WTC11 (cell line): ENCODE measurements at regions not wholly inside any gene's neighbourhood (a gene's known extent, or its start where the extent isn't known, plus 50 kb on each side); places are given as distances from the start of the nearest gene placed in this dataset.

ENCODE experiments used
- ATAC-seq: fragments of 200-7000 bp; cut with Tn5 transposase; 2 replicates; pipeline ENCODE4 v1.10.0; 2021; ENCODE audit warnings: mild to moderate bottlenecking, moderate library complexity
- CTCF ChIA-PET: fragments of 300-600 bp; sonication (Branson Sonifier 250); formaldehyde crosslinking; loops from one replicate; lab custom pipeline; 2021; ENCODE audit warnings: antibody characterized with exemption; lab: Charles Lee
- POLR2A ChIA-PET: fragments of 350-600 bp; sonication (Branson Sonifier 250); formaldehyde crosslinking; loops from one replicate; lab custom pipeline; 2021; ENCODE audit warnings: antibody characterized with exemption; lab: Charles Lee
- DNase-seq: peaks from one replicate; pipeline ENCODE4 v3.0.0; 2021; ENCODE audit warnings: low spot score
- H3K27ac Mint-ChIP-seq: 2 replicates; pipeline ENCODE4 v1.8.0; 2021; ENCODE audit warnings: mixed read lengths
- H3K27me3 Mint-ChIP-seq: 2 replicates; pipeline ENCODE4 v1.8.0; 2021; ENCODE audit warnings: low read depth, mild to moderate bottlenecking, moderate library complexity, mixed read lengths
- H3K36me3 Mint-ChIP-seq: 2 replicates; pipeline ENCODE4 v1.8.0; 2021; ENCODE audit warnings: mixed read lengths
- H3K4me1 Mint-ChIP-seq: 2 replicates; pipeline ENCODE4 v1.8.0; 2022; ENCODE audit warnings: mixed read lengths
- H3K4me3 Mint-ChIP-seq: 2 replicates; pipeline ENCODE4 v1.8.0; 2021; ENCODE audit warnings: mild to moderate bottlenecking, moderate library complexity, mixed read lengths
- H3K9me3 Mint-ChIP-seq: 2 replicates; pipeline ENCODE4 v1.8.0; 2021; ENCODE audit warnings: mixed read lengths
- CREM ChIP-seq: sonication (generic); formaldehyde crosslinking; IDR thresholded peaks from 2 replicates; pipeline ENCODE4 v1.8.1; 2022; ENCODE audit warnings: mild to moderate bottlenecking, missing genetic modification reagents, moderate library complexity
- ETV6 ChIP-seq: sonication (generic); formaldehyde crosslinking; IDR thresholded peaks from 2 replicates; pipeline ENCODE4 v1.8.1; 2022; ENCODE audit warnings: mild to moderate bottlenecking, missing genetic modification reagents
- GTF2I ChIP-seq: fragments of 250-450 bp; sonication (Bioruptor Pico); conservative IDR thresholded peaks from 2 replicates; pipeline ENCODE4 v1.4.0; 2021; ENCODE audit warnings: mild to moderate bottlenecking
- JAZF1 ChIP-seq: fragments of 250-450 bp; sonication (Bioruptor Pico); IDR thresholded peaks from 2 replicates; pipeline ENCODE4 v1.9.0; 2021; ENCODE audit warnings: moderate library complexity, mild to moderate bottlenecking, inconsistent platforms
- JUN ChIP-seq: sonication (generic); formaldehyde crosslinking; IDR thresholded peaks from 2 replicates; pipeline ENCODE4 v1.8.0; 2023; ENCODE audit warnings: mild to moderate bottlenecking, missing genetic modification reagents
- MYBL2 ChIP-seq: sonication (generic); formaldehyde crosslinking; IDR thresholded peaks from 2 replicates; pipeline ENCODE4 v1.8.1; 2023; ENCODE audit warnings: mild to moderate bottlenecking, moderate library complexity, missing genetic modification reagents
- NR1H2 ChIP-seq: sonication (generic); formaldehyde crosslinking; IDR thresholded peaks from 2 replicates; pipeline ENCODE4 v1.9.0; 2021; ENCODE audit warnings: mild to moderate bottlenecking, moderate library complexity, missing genetic modification reagents
- NR2C2 ChIP-seq: sonication (generic); formaldehyde crosslinking; IDR thresholded peaks from 2 replicates; pipeline ENCODE4 v1.8.0; 2022; ENCODE audit warnings: mild to moderate bottlenecking, missing genetic modification reagents
- OVOL2 ChIP-seq: fragments of 250-450 bp; sonication (Bioruptor Pico); IDR thresholded peaks from 2 replicates; pipeline ENCODE4 v1.9.0; 2021; ENCODE audit warnings: mild to moderate bottlenecking, borderline replicate concordance
- PRRX2 ChIP-seq: fragments of 250-450 bp; sonication (Bioruptor Pico); IDR thresholded peaks from 2 replicates; pipeline ENCODE4 v1.8.0; 2021; ENCODE audit warnings: mild to moderate bottlenecking
- TP53 ChIP-seq: sonication (generic); formaldehyde crosslinking; IDR thresholded peaks from 2 replicates; pipeline ENCODE4 v1.8.1; 2023; ENCODE audit warnings: mild to moderate bottlenecking, missing genetic modification reagents
- ZNF317 ChIP-seq: sonication (generic); formaldehyde crosslinking; IDR thresholded peaks from 2 replicates; pipeline ENCODE4 v1.8.1; 2023; ENCODE audit warnings: low read depth, mild to moderate bottlenecking, moderate library complexity, missing genetic modification reagents, borderline replicate concordance
- ZNF423 ChIP-seq: fragments of 250-450 bp; sonication (Bioruptor Pico); IDR thresholded peaks from 2 replicates; pipeline ENCODE4 v2.1.2; 2022; ENCODE audit warnings: mild to moderate bottlenecking, moderate library complexity
- TF ChIP-seq, protein P1 (sequence below): sonication (generic); formaldehyde crosslinking; IDR thresholded peaks from 2 replicates; pipeline ENCODE4 v1.8.0; 2023; ENCODE audit warnings: missing genetic modification reagents
- TF ChIP-seq, protein P2 (sequence below): sonication (generic); formaldehyde crosslinking; IDR thresholded peaks from 2 replicates; pipeline ENCODE4 v1.8.0; 2023; ENCODE audit warnings: missing genetic modification reagents, mild to moderate bottlenecking, borderline replicate concordance
- TF ChIP-seq, protein P3 (sequence below): sonication (generic); formaldehyde crosslinking; IDR thresholded peaks from 2 replicates; pipeline ENCODE4 v1.8.0; 2022; ENCODE audit warnings: mild to moderate bottlenecking, missing genetic modification reagents
- TF ChIP-seq, protein P4 (sequence below): fragments of 250-450 bp; sonication (Bioruptor Pico); conservative IDR thresholded peaks from 2 replicates; pipeline ENCODE4 v1.9.0; 2021; ENCODE audit warnings: mild to moderate bottlenecking
- TF ChIP-seq, protein P5 (sequence below): fragments of 250-450 bp; sonication (Bioruptor Pico); IDR thresholded peaks from 2 replicates; pipeline ENCODE4 v1.9.0; 2021; ENCODE audit warnings: moderate library complexity, mild to moderate bottlenecking, inconsistent platforms, borderline replicate concordance
- TF ChIP-seq, protein P6 (sequence below): sonication (generic); formaldehyde crosslinking; IDR thresholded peaks from 2 replicates; pipeline ENCODE4 v1.8.1; 2023; ENCODE audit warnings: mild to moderate bottlenecking, missing genetic modification reagents, moderate library complexity
- TF ChIP-seq, protein P7 (sequence below): fragments of 200-600 bp; IDR thresholded peaks from 2 replicates; pipeline ENCODE4 v1.8.0; 2022; ENCODE audit warnings: antibody characterized with exemption
- TF ChIP-seq, protein P8 (sequence below): sonication (generic); formaldehyde crosslinking; IDR thresholded peaks from 2 replicates; pipeline ENCODE4 v1.8.1; 2023; ENCODE audit warnings: mild to moderate bottlenecking, missing genetic modification reagents

DNA sequence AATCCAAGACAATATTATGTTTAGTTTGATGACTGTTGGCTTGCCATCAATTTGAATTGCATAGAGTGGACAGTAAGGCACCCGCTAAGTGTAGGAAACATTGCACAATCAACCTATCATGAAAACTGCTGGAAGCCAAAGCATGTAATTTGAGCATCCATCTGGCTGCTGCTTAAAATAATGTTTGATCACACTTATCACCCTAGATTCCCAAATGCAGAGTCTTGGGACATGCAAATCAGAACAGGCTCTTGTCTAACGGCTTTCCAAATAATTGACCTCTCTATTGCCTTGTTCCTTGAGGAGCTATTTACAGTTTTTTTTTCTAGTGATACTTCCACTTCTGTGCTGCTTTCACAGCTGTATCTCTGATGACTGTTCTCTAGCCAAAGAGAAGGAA lies 342.1 kb downstream of the PRR16 start (continued):
- TF ChIP-seq ZNF317 (CRISPR knock-in tag) (no peak), PRRX2 (no peak)
- TF ChIP-seq, protein P1, sequence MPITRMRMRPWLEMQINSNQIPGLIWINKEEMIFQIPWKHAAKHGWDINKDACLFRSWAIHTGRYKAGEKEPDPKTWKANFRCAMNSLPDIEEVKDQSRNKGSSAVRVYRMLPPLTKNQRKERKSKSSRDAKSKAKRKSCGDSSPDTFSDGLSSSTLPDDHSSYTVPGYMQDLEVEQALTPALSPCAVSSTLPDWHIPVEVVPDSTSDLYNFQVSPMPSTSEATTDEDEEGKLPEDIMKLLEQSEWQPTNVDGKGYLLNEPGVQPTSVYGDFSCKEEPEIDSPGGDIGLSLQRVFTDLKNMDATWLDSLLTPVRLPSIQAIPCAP, result no peak
- TF ChIP-seq, protein P2, sequence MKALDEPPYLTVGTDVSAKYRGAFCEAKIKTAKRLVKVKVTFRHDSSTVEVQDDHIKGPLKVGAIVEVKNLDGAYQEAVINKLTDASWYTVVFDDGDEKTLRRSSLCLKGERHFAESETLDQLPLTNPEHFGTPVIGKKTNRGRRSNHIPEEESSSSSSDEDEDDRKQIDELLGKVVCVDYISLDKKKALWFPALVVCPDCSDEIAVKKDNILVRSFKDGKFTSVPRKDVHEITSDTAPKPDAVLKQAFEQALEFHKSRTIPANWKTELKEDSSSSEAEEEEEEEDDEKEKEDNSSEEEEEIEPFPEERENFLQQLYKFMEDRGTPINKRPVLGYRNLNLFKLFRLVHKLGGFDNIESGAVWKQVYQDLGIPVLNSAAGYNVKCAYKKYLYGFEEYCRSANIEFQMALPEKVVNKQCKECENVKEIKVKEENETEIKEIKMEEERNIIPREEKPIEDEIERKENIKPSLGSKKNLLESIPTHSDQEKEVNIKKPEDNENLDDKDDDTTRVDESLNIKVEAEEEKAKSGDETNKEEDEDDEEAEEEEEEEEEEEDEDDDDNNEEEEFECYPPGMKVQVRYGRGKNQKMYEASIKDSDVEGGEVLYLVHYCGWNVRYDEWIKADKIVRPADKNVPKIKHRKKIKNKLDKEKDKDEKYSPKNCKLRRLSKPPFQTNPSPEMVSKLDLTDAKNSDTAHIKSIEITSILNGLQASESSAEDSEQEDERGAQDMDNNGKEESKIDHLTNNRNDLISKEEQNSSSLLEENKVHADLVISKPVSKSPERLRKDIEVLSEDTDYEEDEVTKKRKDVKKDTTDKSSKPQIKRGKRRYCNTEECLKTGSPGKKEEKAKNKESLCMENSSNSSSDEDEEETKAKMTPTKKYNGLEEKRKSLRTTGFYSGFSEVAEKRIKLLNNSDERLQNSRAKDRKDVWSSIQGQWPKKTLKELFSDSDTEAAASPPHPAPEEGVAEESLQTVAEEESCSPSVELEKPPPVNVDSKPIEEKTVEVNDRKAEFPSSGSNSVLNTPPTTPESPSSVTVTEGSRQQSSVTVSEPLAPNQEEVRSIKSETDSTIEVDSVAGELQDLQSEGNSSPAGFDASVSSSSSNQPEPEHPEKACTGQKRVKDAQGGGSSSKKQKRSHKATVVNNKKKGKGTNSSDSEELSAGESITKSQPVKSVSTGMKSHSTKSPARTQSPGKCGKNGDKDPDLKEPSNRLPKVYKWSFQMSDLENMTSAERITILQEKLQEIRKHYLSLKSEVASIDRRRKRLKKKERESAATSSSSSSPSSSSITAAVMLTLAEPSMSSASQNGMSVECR (CRISPR knock-in tag), result no peak

DNA sequence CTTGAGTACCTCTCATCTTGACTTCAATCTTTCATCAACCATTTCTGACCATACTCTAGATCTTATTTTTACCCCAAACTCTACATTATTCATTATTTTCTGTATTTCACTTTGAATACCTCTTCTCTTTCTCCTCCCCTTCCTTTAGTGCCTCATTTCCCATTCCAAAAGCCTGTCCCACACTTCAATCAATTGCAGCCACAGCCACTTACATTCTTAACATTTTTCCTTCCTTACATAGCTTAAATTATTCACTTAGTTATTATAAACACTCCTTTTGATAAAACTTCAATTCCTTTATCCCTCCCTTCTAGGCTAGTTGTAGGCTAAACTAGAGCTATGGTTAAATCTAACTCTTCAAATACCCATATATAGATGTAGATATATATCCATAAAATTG lies 344.0 kb downstream of the PRR16 start:
- Mint-ChIP-seq H3K27me3 (no peaks in the 10 kb centered on the region), H3K4me3 (no peak overlapping the region), H3K4me1 (peaks cover 21% of the 10 kb centered on the region), H3K36me3 (no peaks in the 10 kb centered on the region), H3K9me3 (0 out of 2 replicates have a peak, but pooled peaks cover 3% of the 10 kb centered on the region), H3K27ac (no peak overlapping the region)
- TF ChIP-seq OVOL2 (no peak), MYBL2 (CRISPR knock-in tag) (no peak), JUN (CRISPR knock-in tag) (no peak), ZNF423 (CRISPR knock-in tag) (no peak), NR2C2 (CRISPR knock-in tag) (no peak), CREM (CRISPR knock-in tag) (no peak), TP53 (CRISPR knock-in tag) (no peak), ETV6 (no peak), NR1H2 (no peak), GTF2I (CRISPR knock-in tag) (no peak), JAZF1 (CRISPR knock-in tag) (no peak)
- TF ChIP-seq, protein P3, sequence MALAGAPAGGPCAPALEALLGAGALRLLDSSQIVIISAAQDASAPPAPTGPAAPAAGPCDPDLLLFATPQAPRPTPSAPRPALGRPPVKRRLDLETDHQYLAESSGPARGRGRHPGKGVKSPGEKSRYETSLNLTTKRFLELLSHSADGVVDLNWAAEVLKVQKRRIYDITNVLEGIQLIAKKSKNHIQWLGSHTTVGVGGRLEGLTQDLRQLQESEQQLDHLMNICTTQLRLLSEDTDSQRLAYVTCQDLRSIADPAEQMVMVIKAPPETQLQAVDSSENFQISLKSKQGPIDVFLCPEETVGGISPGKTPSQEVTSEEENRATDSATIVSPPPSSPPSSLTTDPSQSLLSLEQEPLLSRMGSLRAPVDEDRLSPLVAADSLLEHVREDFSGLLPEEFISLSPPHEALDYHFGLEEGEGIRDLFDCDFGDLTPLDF (CRISPR knock-in tag), result no peak
- TF ChIP-seq, protein P4, sequence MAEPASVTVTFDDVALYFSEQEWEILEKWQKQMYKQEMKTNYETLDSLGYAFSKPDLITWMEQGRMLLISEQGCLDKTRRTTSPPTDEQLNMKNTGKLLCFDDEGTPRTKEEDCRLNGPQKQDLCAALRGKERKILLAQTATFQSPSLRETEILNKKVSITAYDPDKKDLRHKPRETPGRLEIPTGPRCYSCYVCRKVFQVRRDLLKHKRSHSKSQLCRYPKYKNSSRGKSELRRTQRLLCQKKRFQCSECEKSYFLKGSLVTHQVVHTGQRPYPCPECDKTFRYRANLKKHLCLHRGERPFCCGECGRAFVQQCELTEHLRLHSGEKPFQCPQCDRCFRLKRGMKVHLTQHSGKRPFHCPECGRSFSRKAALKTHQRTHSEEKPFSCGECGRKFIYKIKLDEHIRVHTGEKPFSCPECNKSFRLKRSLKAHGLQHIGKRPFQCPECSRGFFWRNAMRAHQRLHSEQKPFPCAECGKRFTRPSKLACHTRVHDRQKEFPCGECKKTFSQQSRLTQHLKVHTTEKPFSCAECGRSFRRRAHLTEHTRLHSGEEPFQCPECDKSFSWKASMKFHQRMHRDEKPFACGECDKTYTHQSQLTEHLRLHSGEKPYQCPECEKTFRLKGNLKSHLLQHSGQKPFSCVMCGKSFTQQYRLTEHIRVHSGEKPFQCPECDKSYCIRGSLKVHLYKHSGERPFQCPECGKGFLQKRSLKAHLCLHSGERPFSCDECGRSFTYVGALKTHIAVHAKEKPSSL, result no peak
- TF ChIP-seq, protein P5, sequence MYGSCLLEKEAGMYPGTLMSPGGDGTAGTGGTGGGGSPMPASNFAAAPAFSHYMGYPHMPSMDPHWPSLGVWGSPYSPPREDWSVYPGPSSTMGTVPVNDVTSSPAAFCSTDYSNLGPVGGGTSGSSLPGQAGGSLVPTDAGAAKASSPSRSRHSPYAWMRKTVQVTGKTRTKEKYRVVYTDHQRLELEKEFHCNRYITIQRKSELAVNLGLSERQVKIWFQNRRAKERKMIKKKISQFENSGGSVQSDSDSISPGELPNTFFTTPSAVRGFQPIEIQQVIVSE (CRISPR knock-in tag), result no peak
- TF ChIP-seq, protein P6, sequence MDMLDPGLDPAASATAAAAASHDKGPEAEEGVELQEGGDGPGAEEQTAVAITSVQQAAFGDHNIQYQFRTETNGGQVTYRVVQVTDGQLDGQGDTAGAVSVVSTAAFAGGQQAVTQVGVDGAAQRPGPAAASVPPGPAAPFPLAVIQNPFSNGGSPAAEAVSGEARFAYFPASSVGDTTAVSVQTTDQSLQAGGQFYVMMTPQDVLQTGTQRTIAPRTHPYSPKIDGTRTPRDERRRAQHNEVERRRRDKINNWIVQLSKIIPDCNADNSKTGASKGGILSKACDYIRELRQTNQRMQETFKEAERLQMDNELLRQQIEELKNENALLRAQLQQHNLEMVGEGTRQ (CRISPR knock-in tag), result no peak
- TF ChIP-seq, protein P7, sequence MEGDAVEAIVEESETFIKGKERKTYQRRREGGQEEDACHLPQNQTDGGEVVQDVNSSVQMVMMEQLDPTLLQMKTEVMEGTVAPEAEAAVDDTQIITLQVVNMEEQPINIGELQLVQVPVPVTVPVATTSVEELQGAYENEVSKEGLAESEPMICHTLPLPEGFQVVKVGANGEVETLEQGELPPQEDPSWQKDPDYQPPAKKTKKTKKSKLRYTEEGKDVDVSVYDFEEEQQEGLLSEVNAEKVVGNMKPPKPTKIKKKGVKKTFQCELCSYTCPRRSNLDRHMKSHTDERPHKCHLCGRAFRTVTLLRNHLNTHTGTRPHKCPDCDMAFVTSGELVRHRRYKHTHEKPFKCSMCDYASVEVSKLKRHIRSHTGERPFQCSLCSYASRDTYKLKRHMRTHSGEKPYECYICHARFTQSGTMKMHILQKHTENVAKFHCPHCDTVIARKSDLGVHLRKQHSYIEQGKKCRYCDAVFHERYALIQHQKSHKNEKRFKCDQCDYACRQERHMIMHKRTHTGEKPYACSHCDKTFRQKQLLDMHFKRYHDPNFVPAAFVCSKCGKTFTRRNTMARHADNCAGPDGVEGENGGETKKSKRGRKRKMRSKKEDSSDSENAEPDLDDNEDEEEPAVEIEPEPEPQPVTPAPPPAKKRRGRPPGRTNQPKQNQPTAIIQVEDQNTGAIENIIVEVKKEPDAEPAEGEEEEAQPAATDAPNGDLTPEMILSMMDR, result no peak
- TF ChIP-seq, protein P8, sequence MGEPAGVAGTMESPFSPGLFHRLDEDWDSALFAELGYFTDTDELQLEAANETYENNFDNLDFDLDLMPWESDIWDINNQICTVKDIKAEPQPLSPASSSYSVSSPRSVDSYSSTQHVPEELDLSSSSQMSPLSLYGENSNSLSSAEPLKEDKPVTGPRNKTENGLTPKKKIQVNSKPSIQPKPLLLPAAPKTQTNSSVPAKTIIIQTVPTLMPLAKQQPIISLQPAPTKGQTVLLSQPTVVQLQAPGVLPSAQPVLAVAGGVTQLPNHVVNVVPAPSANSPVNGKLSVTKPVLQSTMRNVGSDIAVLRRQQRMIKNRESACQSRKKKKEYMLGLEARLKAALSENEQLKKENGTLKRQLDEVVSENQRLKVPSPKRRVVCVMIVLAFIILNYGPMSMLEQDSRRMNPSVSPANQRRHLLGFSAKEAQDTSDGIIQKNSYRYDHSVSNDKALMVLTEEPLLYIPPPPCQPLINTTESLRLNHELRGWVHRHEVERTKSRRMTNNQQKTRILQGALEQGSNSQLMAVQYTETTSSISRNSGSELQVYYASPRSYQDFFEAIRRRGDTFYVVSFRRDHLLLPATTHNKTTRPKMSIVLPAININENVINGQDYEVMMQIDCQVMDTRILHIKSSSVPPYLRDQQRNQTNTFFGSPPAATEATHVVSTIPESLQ (CRISPR knock-in tag), result no peak
- ChIA-PET CTCF (interaction anchor here (1.6 to 2.8 kb wide), 2 partner anchors 10 to 83 kb away, joined by 3 to 20 read pairs; no protein-coding TSS in a partner anchor), POLR2A (interaction anchor here (0.7 to 0.9 kb wide), 2 partner anchors 9 to 1268 kb away, joined by 3 read pairs; no protein-coding TSS in a partner anchor)
- ATAC-seq (peak; percentile 43), DNase-seq (no peak)
